ENCODE measurements at regions not wholly inside any gene's neighbourhood (a gene's known extent, or its start where the extent isn't known, plus 50 kb on each side); places are given as distances from the start of the nearest gene placed in this dataset.
"Not testable (repeated sequence)": the region's sequence is repeated elsewhere in the genome, so short reads cannot be mapped to it uniquely, and the experiment has no call there.

- no peak for DNase-seq
Observed at GRCh38 chr10:81502677-81503359, 372.2 kb upstream of the NRG3 start.

DNA sequence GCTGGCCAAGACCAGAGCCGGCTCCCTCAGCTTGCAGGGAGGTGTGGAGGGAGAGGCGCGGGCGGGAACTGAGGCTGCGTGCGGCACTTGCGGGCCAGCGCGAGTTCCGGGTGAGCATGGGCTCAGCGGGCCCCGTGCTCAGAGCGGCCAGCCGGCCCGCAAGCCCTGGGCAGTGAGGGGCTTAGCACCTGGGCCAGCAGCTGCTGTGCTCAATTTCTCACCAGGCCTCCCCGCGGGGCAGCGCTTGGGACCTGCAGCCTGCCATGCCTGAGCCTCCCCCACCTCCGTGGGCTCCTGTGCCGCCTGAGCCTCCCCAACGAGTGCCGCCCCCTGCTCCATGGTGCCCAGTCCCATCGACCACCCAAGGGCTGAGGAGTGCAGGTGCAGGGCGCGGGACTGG lies 369.2 kb upstream of the NRG3 start:
- DNase-seq, result not testable (repeated sequence)

- DNase-seq, result no peak
Observed at GRCh38 chr10:81514811-81515210, 360.2 kb upstream of the NRG3 start.

DNA sequence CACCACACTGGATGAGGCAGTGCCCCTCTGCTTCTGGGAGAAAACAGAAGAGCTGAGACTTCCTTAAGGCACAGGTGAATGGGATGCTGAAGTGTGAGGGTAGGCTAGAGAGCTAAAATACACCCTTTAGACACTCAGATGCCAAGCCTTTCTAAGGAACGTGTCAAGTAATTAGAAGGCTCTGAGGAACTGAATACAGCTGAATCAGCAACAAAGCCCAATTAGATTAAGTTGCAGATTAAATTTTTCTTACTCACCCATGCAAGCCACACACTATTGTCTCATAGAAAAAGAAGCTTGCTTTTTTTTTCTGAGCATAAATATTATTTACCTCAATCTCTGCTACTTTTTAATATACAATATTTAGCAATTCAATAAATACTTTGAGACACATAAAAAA lies 354.3 kb upstream of the NRG3 start:
- no peak for DNase-seq

DNA sequence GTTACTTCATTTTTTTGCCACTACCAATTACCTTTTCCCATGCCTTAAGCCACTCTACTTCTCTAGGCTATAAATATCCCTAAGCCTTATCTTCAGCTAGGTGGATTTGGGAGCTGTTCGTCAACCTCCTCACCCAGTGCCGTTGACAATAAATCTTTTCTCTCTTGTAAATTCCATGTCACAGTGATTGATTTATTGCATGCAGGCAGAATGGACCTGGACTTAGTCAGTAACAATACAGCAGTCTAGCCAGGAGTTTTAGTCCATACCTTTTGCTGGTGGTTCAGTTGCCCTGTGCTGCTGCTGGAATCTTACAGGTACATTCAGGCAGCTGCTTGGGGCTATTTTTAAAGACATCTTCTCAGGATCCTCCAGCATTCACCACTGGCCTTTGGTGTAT lies 350.5 kb upstream of the NRG3 start:
- no peak for DNase-seq

DNA sequence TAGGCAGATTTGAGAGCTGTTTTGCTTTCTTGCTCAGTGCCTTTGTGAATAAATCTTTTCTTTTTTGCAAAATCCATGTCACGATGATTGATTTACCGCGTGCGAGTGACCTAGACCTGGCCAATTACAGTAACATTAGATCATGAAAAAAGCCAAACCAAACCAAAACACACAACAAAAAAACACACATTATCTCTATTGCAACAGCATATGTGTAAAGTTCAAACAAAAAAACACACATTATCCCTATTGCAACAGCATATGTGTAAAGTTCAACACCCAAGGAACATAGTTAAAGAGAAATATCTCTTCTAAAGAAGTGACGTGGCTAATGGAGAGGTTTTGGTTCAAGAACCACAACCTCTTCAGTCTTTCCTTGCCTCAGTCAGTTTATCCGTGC lies 342.6 kb upstream of the NRG3 start:
- no peak for DNase-seq

DNA sequence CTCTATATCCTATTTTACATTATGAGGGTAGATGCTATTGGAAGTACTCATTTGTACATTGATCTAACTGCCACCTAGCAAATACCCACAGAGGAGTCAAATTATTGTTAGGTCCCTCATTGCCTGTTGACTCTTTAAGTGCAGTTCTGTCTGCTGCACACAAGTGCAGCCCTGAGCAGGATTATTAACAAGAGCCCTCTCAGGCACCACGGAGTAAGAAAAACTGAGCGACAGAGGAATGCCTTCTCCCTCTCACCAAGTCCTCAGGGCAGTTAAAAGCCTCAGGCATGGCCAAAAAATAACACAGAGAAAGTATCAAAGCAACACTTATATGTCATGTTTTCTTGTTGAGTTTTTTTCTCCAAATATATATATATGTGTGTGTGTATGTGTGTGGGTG lies 340.0 kb upstream of the NRG3 start:
- DNase-seq, result no peak

DNA sequence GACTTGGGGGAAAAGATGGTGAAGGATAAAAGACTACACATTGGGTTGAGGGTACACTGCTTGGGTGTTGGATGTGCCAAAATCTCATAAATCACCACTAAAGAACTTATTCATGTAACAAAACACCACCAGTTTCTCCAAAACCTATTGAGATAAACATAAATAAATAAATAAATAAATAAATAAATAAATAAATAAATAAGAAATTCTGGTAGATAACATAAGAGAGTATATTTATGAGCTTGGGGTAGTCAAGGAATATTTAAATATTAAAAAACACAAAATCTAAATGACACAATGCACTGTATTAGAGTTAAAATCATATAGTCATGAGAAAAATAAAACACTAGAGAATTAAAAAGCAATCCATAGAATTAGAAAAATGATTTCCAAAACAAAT lies 333.5 kb upstream of the NRG3 start:
- no peak for DNase-seq

GRCh38 chr10:81546243-81546642 lies 328.8 kb upstream of the NRG3 start:
- no peak for DNase-seq

DNA sequence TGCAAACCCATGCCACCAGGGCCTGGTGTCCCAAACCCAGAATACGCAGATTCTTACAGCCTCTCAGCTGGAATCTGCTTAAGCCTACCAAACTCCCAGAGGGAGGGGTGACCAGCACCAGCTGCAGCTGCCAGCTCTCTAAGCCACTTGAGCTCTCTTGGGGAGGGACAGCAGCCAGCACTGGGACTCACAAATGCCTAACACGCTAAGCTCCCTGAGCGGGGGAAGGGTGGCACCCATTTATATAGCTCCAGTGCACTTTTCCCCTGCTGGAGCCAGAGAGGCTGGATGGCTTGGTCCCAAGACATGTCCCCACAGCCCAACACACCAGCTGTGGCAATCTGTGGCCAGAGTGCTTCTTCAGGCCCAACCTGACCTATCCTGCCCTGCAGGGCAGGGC lies 326.8 kb upstream of the NRG3 start:
- no peak for DNase-seq

DNA sequence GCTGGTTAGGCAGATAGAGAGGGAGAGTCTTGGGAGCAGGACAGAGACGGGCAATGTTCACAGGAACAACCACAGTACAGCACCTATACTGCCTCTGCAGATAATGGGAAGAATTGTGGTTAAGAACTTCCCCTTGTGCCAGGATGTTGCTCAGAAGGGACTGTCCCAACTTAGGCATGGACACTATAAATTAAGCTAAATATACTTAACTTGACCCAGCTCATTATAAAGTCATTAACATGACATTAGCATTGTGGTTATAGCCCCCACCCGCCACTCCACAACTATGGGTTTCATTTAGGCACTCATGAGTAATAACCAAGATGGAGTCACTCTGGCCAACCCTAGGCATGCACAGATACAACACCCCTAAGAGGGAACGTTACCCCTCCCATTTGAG lies 310.9 kb upstream of the NRG3 start:
- DNase-seq, result no peak

DNA sequence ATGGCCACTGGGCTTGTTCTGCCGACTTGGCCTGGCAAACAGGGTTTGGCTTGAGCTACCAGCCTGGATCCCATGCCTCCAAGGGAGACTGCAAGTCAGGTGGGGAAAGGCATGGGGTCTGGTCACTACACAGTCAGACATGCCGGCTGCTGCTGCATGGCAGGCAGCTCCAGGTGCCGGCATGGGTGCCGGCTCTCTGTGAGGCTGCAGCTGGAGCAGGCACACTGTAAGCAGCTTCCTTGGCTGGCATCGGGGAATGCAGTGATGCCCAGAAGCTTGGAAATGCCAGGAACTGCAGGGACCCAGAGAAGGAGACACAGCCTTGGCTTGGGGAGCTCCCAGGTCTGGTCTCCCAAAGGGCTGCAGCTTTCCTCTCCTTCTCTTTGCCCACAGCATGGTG lies 305.5 kb upstream of the NRG3 start:
- DNase-seq, result no peak

- no peak for DNase-seq
Observed at GRCh38 chr10:81570349-81570748, 304.6 kb upstream of the NRG3 start.

- DNase-seq, result no peak
Observed at GRCh38 chr10:81570878-81571794, 303.9 kb upstream of the NRG3 start.

DNA sequence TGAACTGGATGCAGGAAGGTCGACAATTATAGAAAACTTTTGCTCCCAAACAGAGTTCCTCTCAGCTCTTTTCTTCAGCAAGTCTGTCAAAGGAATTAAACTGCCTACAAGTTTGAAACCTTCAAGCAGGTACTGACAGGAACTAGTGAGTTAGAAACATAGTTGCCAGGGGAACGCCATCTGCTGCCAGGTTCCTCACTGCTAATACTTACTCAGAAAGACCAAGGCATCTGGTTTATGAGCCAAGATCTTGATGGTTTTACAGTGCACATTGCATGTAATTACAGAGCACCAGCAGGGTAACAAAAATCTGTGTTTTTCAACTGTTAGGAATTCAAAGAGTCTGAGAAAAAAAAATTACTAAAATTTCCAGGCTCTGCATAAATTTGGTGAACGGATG lies 300.0 kb upstream of the NRG3 start:
- DNase-seq, result no peak

DNA sequence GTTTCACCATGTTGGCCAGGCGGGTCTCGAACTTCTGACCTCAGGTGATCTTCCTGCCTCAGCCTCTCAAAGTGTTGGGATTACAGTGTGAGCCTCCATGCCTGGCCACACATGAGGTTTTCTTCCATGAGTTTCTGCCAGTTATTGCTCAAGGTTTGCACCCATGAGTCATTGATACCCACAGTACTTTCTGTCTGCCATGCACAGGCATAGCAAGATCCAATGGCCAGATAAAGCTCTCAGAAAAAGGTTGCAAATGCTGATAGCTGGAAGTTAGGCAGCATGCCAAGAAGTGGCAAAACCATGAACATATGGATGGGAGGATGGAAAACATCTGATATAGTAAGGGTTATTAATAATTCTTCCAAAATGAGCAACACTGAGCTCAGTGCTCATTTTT lies 298.7 kb upstream of the NRG3 start:
- DNase-seq, result no peak

- no peak for DNase-seq
Observed at GRCh38 chr10:81594991-81595390, 280.0 kb upstream of the NRG3 start.

DNA sequence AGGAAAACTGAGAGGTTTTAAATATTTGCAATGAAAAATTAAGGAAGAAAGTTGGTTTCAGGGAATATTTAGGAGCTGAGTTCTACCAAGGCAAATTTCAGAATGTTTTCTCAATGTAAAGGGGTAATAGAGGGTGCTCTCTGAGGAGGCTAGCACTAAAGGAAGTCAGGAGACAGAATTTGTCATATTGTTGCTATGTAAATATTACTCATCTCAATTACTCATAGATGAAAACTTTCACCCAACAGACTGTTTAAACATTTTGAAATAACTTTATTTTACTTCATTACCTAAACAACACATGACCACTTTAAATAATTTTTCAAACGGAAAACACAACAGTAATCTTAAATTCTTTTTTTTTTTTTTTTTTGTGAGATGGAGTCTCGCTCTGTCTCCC lies 274.8 kb upstream of the NRG3 start:
- no peak for DNase-seq

DNA sequence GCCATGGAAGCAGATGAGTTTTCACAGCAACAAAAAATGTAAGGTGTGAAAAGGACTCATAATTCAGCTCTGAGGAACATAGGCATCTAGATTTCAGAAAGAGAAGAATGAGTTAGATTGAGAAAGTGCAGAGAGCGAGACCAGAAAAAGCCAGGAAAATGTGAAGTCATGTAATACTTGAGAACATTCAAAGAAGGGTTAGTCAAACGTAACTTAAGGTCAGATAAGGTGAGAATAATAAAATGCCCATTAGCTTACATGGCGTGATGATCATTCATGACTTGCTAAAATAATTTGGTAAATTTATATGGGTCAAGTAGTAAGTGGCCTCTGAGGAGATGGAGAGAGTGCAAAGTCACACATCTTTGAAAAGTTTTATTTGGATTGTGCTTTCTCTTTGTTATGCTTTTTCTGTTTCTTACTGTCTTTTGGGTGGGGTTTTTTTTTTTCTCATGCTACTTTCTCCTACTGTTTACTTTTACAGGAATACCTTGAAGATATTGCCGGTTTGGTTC lies 271.8 kb upstream of the NRG3 start:
- DNase-seq, result no peak

DNA sequence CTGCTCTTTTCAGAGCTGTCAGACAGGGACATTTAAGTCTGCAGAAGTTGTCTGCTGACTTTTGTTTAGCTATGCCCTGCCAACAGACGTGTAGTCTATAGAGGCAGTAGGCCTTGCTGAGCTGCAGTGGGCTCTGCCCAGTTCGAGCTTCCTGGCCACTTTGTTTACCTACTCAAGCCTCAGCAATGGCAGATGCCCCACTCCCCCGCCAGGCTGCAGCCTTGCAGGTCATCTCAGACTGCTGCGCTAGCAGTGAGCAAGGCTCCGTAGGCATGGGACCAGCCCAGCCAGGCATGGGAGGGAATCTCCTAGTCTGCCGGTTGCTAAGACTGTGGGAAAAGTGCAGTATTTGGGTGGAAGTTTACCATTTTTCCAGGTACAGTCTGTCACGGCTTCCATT lies 230.5 kb upstream of the NRG3 start:
- not testable (repeated sequence) for DNase-seq

GRCh38 chr10:81655986-81656385 lies 219.0 kb upstream of the NRG3 start:
- DNase-seq, result no peak

DNA sequence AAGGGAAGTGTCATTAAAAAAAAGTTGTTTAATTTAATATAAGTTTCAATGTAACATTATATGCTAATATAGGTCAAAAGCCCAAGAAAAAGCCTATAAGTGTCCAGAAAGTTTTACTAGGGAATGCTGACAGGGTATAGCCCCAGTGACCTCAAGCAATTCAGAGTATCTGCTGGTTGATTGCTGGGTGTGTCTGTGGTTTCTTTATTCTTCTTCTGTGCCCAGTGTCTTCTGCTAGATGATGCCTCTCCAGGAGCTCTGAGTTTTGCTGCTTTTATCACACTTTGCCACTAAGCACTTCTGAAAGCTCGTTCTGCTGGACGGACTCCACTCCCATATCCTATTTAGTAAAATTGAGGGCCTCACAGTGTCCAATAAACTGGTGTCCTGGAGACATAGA lies 212.2 kb upstream of the NRG3 start:
- no peak for DNase-seq

- DNase-seq, result not testable (repeated sequence)
Observed at GRCh38 chr10:81664800-81665199, 210.2 kb upstream of the NRG3 start.

DNA sequence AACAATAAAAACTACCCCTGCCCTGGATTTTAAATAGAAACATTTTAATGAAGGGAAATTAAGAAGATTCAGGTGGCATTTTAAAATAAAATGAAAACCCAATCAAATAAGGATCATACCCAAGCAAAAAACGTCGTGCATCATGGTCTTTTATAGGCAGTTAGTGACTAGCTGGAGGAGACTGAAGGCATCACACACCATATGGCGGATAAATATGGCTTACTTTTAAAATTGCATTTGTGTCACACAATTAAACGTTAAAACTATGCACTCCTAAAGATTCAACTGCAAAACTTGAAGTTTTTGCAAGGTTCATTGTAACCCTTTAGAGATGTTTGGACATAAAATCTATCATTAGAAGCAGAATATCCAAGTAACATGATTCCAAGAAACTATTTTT lies 200.1 kb upstream of the NRG3 start:
- DNase-seq, result no peak
